Epidermal melanocyte (primary cell): ENCODE measurements at regions not wholly inside any gene's neighbourhood (a gene's known extent, or its start where the extent isn't known, plus 50 kb on each side); places are given as distances from the start of the nearest gene placed in this dataset.
"Not testable (repeated sequence)": the region's sequence is repeated elsewhere in the genome, so short reads cannot be mapped to it uniquely, and the experiment has no call there.

Experiments used
- DNase-seq: peaks from one replicate; pipeline ENCODE4 v3.0.0; 2011; ENCODE audit warnings: low spot score; ENCODE audit not compliant: insufficient read length

DNA sequence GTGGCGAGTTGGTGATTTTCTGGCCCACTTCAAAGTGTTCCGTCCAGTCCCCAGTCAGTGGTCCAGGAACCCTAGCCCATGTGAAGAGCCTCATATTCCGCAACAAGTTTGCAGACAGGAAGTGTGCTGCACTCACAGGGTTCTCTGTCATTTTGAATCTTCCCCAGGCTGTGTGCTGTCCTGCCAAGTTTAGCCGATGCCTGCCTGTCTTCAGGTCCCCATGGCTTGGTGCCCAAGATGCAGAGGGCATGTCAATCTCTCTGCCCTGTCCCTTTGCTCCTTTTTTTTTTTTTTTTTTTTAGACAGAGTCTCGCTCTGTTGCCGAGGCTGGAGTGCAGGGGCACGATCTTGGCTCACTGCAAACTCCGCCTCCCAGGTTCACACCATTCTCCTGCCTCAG, 69.9 kb upstream of the ATXN1 start:
- DNase-seq: no peak

DNA sequence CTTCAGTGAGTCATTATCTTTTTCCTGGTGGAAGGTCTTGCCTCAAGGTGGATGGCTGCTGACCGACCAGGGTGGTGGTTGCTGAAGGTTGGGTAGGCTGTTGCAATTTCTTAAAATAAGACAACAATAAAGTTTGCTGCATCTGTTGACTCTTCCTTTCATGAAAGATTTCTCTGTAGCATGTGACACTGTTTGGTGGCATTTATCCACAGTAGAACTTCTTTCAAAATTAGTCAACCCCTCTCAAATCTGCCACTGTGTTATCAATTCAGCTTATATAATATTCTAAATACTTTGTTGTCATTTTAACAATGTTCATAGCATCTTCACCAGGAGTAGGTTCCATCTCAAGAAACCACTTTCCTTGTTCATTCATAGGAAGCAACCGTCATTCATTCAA, 66.8 kb upstream of the ATXN1 start:
- DNase-seq: no peak

DNA sequence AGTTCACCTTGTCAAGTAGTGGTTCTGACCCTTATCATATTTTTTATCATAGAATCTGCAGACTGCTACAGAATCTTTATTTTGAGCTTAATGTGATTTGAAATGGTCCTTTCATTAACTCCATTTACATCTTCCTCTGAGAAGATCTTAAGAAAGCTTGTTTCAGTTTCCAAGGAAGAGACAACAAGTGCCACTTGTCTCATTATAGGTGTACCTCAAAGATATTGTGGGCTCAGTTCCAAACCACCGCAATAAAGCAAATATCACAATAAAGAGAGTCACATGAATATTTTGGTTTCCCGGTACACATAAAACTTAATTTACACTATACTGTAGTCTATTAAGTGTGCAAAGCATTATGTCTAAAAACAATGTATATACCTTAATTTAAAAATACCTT, 66.4 kb upstream of the ATXN1 start:
- DNase-seq: no peak

DNA sequence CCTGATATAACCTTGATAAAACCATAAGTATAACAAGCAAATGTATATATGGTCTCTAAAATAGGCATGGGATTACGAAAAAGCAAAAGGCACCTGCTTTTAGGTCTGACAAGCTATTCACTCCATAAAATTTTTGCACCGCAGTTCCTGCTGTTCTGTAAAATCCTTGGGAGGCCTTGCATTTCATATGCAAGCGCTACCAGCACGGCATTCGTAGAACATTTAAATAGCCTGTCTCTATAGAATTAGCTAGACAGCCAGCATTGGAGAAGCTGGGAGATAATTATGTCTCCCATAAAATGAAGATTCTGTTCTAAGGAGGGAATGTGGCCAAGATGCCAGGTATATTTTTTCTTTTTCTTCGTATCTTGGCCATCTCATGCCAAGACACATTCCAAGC, 64.5 kb upstream of the ATXN1 start:
- no peak for DNase-seq

DNA sequence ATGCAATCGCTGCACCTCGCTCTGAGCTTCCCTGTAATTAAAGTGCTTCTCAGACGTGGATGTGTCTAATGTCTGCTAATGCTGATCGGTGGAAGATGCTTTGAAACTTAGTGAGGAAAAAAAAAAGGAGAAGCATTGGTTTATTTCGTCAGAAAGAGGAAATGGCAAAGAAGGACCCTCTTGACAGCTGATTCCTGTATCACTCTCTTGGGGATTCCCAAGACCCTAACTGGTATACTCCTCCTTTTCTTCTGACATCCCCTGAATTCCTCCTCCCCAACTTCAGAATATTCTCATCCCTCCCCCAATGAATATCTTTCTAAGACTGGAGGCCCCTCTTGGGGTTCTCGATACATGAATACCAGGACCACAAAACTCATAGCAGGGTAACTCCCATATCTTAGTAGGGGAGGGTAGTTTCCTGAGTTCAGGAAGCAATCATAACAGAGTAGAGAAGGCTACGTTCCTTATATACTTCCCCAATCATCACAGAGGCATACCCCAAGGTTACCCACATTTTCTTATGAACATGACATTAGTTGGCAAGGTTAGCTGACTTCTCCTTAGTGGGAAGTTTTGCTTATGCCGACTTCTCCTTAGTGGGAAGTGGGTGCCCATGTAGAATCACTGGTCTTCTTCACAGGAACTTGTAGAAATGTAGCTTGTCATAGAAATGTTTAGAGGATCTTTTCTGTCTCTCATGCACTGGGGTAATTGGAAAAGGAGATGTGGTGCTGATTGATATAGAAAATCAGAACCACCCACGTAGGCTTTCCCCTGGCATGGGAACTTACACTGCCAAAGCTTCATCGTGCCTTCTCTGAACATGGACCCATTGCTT, 63.8 kb upstream of the ATXN1 start:
- DNase-seq: no peak

DNA sequence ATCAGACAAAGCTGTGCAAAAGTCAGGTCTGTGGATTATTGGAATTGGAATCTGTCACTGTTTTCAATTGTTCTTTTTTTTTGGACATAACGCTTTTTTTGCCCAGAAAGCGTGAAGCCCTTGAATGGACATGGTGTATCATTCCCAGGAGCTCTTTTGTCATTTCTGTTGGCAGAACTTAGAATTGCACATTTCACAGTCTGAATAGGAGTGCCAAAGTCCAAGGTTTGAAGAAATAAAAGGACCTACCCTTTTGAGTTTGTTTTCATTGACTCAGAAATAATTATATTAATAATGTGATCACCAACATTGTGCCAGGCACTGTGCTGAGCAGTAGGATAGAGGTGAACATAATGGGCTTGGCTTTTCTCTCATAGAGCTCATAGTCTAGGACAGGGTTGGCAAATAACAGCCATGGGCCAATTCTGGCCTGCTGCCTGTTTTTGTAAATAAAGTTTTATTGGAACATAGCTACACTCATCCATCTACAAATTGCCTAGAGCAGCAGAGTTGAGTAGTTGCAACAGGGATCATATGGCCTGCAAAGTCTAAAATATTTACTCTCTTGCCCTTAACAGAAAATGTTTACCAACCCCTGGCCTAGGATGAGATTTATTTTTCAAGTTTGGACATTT, 62.6 kb upstream of the ATXN1 start:
- DNase-seq: no peak

DNA sequence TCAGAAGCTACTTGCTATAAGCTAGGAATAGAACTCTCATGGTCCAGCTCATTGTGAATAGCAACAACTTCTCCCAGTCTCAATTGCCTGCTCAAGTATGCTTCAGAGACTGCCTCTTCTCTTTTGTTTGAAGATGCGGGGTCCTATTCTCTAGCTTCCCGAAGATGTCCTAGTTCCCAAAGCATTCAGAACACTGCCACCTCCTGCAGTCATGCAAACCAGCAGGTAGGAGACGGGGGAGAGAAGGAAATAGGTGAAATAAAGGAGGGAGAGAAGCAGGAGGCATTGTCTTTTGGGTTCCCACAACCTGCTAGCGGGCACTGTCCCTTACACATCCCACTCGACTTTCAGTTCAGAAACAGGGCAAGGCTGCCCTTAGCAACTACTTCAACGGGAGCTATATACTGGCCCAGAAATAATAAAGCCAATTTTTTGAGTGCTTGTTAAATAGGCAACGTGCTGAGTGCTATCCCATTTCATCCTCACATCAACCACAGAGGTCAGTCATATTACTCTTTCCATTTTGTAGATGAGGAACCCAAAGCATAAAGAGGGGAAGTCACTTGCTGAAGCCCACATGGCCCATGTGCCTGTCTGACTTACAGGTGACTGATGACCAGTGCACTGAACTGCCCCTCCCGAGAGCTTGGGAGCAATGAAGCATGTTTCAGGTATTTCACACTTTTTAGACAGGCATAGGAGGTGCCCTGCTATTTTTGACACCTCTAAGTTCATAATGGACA, 61.9 kb upstream of the ATXN1 start:
- no peak for DNase-seq

DNA sequence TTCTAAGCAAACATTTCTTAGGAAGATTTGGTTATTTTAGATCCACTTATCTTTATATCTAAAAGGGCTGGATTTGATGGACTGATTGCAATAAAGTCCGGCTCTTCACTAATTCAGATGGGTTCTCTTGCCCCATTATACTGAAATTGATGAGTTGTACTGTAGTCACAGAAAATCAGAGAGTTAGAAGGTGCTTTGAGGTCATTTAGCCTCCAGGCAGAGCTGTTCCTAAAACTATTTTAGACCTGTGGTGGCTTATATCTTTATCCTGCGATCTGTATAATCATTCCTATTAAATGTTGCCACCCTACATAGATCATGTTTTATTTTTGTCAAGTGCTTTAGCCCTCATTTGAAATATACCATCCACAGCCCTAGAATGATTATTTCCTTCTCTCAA, 61.3 kb upstream of the ATXN1 start:
- DNase-seq: no peak

DNA sequence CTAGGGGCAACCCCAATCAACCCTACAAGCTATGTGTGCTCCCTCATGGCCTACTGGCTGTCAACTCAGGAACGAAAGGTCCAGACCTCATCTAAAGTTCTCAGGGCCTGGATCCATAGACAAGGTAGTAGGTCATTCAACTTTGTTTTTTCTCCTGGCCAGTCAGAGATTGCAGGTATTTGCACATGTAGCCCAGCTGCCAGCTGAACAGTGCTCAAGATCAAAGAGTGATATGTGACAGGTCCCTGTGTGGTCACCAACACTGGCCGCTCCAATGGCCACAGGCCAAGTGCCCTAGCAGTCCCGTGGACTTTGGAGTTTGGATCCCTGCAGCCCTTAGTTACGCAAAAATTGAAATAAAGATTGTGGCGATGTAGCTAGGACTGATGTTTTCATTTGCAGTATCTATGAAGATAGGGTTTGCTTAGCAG, 60.6 kb upstream of the ATXN1 start:
- DNase-seq: no peak

DNA sequence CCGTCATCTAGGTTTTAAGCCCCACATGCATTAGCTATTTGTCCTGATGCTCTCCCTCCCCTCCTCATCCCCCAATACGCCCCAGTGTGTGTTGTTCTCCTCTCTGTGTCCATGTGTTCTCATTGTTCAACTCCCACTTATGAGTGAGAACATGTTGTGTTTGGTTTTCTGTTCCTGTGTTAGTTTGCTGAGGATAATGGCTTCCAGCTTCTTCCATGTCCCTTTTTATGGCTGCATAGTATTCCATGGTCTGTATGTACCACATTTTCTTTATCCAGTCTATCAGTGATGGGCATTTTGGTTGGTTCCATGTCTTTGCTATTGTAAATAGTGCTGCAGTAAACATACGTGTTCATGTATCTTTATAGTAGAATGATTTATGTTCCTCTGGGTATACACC, 59.0 kb upstream of the ATXN1 start:
- DNase-seq: not testable (repeated sequence)

DNA sequence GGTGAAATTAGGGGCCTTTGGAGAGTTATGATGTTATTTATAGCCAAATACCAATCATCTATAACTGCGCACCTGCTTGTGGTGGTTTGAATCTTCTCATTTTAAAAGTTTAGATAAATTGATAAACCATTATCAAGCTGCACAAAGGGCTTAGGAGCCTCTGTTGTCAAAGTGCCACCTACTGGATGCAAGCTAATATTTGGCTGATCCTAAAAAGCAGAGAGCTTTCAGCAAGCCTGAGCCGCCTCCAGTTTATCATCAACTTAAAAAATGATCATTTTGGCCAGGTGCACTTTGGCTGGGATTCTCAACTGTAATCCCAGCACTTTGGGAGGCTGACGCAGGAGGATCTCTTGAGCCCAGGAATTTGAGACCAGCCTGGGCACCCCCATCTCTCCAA, 58.5 kb upstream of the ATXN1 start:
- no peak for DNase-seq

DNA sequence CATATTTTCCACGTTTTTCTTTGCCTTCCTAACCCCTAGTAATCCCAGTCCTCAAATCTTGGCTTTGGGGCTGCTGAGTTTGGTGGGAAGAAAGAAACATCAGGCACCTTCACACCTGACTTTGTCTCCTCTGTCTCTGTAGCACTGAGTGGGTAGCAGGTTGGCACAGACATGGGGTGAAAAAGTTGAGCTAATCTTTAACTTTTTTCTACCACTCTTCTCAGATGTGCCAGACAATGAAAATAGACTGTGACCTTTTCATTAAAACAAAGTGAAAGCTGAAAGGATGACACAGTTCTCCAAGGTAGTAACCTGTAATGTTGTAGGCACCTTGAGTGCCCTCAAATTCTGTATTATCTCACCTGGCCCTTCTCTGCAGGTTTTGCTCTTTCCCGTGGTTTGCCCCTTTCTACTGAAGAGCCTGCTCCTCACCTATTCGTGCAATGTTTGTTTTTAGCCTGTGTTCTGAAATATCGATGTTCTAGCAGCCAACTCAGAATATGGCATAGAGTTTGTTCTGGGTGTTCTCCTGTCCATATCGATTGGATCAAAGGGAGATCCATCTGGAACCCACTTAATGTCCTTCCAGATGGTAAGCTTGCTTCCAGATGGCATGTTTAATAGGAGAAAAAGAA, 57.8 kb upstream of the ATXN1 start:
- DNase-seq: no peak

DNA sequence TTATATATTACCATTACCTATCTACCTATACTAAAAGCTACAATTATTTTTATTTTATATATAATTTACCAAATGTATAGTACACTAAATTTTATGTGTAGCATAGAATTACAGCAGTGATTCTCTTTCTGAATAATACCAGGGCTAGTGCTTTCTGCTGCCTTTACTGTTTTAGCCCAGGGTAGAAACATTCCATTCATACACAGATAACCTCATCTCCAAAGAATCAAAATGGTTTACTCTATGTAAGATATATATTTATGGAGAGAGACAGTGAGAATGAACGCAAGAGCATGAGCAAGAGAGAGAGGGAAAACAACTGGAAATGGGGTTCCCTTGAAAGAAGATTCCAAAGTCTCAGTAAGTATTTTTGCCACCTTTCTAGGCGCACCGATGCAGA, 56.3 kb upstream of the ATXN1 start:
- DNase-seq: no peak

DNA sequence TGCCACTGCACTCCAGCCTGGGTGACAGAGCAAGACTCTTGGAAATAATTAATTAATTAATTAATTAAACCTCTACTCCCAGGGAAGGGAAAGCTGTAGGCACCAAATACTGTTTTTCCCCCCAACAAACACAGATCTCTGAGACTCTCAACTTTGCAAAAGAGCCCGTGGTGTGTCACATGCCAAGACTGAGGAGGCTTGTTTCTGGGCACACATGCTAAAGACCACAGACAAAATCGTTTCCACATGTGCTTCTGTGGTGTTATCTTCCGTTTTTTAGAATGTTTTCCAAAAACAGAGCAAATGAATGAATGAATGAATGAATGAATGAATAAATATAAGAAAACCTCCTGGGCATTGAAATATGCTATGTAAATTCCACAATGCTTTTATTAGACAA, 55.6 kb upstream of the ATXN1 start:
- peak; percentile 28 for DNase-seq

DNA sequence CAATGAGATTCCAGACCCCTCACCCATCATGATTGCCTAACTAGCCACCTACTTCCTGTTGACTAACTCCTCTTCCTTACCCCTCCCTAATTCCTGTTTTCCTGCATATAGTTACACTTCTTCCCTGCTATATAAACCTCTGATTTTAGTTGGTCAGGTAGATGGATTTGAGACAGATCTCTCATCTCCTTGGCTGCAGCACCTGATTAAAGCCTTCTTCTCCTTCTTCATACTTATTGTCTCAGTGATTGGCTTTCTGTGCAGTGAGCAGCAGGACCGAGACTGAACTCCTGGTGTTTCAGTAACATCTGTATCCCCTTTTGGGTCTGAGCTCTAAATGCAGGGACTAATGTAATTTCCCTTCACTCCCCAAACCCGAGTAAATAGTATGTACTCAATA, 51.7 kb upstream of the ATXN1 start:
- no peak for DNase-seq

DNA sequence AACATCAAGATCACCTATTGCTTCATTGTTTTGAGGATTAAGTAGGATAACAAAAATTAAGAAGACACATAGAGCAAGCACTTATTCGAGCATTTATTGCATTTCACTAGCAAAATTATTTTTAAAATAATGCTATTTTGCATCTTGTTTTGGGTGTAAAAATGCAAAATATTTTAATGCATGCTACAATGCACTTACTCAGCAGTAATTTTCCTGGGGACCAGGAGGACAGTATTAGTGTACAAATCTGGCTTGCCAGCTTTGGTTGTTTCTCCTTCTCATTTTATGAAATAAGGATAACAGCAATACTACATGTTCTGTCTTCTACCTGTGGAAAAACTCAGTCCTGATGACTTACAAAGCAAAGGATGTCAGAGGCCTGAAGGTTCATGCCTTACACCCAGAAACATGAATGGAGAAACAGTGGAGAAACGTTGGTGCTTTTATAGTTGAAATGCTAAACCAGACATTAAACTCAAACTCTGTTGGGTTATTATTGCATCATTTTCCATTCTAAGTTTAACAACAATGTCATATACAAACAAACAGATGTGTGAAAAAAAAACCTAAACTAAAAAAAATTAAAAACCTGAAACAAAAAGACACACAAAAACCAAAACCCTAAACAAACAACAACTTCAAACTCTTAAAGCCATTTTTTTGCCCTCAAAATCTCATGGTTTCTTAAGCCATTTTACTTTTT, 50.2 kb upstream of the ATXN1 start:
- DNase-seq: no peak
